Lung microvascular endothelial cell (primary cell): ENCODE measurements at regions not wholly inside any gene's neighbourhood (a gene's known extent, or its start where the extent isn't known, plus 50 kb on each side); places are given as distances from the start of the nearest gene placed in this dataset.

Experiments
- DNase-seq, 2 donors: peaks; one replicate each; pipeline versions ENCODE4 v3.0.0 to v3.0.0-alpha.2; 2010; ENCODE audit warnings: low read depth in 2 of 2

DNA sequence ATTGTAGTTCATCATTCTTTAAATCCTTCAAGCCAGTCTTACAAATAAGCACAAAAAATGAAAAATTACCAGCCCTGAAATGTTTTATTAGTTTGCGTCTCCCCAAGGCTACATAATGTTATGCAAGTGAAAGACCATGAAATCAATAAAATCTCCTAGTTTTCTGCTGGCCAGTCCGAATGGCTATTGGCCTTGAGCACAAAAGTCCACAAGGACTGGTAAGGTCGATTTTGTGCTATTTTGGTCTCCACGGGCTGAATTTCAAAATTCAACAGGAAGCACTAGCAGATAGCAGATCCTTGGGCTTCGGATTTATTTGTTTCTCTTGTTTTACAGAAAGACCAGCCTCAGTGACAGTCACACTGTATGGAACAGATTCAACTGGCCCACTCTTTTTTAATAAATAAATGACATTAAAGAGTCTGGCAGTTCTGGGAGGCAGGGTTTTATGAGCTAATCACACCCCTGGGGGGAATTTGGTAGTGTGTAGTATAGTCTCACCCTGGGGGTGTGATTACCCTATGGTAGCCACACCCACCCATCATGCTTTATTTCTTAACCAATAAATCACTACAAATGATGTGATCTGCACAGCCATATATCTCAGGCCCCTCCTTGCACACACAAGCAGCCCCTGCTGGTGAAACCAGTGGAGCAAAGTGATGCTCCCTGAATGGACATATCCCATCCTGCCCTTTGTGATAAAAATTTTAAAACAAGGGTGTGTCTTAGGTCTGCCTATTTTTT lies 51.1 kb upstream of the TMEM33 start:
- DNase-seq, result no peak

GRCh38 chr4:41882625-41883347 lies 52.4 kb upstream of the TMEM33 start:
- DNase-seq, result peak; percentile 39 to 59

GRCh38 chr4:41881981-41882624 lies 53.1 kb upstream of the TMEM33 start:
- DNase-seq, result no peak

DNA sequence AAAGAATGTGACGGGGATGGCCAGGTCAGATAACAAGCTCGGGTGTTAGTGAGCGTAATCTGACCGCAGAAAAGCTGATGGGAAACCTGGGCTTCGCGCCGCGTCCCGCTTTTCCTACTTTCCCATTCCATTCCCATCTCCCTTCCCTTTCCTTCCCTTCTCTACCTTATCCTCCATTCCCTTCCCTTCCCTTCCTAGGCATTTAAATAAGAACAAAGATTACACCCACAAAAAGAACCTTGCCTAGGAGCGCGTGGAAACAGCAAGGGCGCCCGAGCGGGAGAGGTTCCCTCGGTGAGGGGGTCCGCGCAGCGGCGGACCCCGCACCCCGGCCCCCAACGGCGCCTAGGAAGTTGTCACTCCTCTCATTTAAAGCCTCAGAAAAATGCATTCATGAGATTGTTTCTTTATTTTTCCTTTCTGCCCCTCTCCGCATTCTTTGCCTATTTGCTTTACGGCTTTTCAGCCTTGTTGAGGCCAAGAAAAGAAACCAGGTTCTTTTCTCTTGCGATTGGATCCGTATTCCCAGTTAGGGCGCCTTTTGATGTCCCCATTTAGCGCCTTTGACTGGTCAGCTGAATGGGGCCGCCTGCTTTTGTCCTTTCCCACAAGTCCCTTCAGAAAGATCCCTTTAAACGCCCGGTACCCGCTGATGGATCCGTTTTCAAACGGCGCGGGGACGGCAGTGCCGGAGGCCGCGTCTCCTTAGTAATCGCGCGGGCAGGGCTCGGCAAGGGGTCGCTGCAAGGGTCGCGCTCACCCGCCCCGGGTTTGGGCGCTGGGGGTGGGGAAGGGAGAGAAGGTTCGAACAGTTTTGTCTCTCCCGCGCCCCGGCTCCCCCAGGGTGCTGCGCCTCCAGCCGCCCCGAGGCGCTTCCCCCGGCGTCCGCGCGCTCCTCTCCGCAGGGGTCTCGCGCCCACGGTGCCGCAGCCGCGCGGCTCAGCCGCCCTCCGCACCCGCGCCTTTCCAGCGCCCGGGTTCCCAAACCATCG lies 54.1 kb upstream of the TMEM33 start:
- DNase-seq, result peak in 1 of 2 donors; percentile 16

DNA sequence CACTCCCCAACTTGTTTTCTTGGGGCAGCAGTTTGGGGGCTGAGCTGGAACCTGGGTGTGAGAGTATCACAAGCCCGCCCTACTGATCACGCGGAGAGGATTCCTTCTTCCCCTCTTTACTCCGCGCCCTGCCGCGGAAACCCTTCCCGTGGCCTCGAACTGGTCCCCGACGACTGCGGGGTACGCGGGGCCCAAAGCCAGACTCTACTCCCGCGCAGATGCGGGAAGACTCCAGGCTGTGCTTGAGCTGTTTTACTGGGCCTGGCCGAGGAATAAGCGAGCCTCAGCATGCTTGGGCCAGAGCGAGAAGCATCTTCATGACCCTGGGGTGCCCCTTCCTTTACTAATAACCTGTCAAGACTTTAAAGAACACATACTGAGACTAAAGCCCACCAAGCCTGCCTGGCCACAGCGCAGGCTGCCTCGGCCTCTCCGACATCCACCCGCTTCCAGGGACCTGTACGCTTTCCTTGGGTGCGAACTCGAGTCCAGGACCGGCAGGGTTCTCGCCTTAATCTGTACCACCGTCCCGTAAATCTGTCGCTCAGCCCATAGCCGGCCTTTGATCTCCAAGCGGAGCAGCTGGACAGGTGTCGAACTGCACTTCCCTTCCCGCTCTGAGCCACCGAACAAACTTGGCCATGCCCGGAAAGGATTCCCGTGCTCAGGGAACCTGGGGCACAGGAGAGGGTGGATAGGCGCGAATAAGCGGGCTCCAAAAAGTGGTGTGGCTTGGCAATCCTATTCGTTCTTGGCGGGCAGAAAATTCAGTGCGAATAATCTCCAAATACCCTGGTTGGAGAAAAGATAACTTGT lies 55.0 kb upstream of the TMEM33 start:
- no peak for DNase-seq

DNA sequence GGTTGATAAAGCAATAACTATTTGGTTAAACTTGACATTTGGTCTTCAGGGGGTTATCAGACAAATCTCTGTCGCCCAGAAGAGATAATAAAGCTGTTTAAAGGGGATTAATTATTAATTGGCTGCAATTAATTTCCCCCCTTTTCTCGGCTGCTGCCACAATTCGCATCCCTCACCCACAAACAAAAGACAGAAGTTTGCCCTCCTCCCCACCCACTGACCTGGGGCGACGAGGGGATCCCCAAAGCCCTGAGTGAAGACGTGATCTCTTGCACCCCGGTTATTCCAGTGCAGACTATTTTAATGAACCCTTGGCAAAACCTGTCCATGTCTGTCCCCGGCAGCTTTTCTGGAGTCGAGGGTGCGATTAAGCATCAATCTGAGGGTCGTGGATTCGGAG lies 55.7 kb upstream of the TMEM33 start:
- DNase-seq, result no peak

GRCh38 chr4:41878991-41879491 lies 56.2 kb upstream of the TMEM33 start:
- no peak for DNase-seq

GRCh38 chr4:41878170-41878969 lies 56.9 kb upstream of the TMEM33 start:
- DNase-seq, result no peak

DNA sequence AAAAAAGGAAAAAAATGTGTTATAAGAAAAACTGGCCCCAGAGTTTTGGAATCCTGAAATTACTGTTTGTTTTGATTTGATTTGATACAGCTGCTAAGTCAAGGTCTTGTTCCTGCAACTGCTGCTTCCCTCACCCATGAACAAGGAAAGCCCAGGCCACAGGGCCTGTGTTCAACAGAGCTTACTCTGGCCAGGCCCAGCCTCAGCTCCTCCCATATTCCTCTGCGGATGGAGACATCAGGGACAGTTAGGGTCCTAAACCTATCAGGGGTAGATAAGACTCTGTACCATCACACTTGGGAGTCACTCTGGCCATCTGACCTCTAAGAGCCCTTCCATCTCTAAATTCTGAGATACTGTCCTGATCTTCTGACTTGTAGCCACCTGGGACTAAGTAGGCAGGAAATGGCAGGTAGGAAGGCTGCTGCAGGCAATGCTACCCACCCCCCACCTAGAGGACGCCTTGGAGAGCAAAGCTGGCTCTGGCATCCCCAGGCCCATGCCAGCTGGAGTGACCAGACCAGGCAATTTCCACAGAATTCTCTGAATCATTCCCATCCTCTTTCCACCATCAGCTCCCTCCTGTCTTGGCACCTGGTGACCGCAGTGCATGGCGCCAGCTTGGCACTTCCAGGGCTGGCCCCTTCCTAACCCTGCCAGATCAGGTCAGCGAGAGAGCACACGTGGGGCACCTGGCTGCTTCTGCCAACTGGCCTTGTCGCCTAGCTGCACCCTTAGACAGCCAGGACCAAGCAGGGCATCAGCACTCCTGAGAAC lies 58.0 kb upstream of the TMEM33 start:
- no peak for DNase-seq

- no peak for DNase-seq
Measured at GRCh38 chr4:41874873-41875272, 60.4 kb upstream of the TMEM33 start.

DNA sequence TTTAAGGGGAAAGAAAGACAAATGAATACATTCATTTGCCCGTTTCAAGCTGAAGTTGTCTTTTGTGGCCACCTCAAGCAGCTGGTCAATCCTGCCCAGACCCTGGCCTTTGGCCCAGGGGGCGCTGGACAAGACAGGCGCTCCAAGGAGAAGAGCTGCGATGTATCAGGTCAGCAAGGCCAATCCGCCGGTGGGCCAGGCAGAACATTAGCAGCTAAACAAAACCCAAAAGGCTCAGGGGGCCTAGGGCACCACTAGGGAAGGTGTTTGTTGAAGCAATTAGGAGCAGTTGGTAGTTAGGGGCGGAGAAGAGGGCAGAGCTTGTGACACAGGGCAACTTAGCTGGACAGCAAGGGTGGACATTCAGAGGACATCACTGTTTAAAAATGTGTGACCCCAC lies 60.8 kb upstream of the TMEM33 start:
- no peak for DNase-seq

GRCh38 chr4:41873380-41874295 lies 61.6 kb upstream of the TMEM33 start:
- DNase-seq, result no peak

GRCh38 chr4:41870035-41870434 lies 65.2 kb upstream of the TMEM33 start:
- no peak for DNase-seq

GRCh38 chr4:41866799-41867677 lies 68.2 kb upstream of the TMEM33 start:
- no peak for DNase-seq

DNA sequence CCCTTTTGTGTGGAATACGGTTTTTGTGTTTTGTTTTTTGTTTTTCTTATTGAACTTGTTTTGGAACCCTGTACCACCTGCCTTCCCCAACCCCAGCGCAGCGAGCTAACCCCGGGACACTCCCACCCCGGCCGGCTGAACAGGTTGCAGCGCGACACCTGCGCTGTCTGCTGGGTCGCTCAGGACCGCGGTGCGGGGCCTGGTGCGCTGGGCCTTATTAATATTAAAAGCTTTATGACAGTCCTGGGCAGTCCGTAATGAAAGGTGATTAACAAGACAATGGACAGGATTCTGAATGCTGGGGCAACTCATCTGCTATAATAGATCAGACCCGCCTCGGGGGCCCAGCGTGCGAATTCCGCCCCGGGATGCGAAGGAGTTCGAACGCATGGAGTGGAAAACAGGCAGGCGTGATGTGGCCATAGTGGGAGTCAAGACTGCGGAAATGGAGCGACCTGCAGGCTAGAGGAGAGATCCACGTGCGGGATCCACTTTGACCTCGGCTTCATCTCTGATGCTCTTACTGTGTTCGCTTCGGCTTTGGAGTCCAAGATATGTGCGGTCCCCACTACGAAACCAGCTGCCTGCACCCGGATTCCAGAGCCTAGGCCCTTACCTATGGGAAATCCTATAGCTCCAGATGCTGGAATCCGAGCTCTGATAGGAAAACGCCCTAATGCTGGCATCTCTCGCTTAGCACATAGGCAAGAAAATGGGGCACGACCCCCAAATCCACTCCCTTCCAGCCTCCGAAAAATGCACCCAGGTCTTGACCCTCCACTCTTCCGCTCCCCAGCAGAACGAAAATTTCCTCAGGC lies 69.0 kb upstream of the TMEM33 start:
- DNase-seq, result no peak
